B cell (primary cell): ENCODE measurements at regions not wholly inside any gene's neighbourhood (a gene's known extent, or its start where the extent isn't known, plus 50 kb on each side); places are given as distances from the start of the nearest gene placed in this dataset.

ENCODE experiments used
- ATAC-seq: fragments of 200-7000 bp; cut with Tn5 transposase; one replicate; pipeline ENCODE4 v1.10.0; 2021; ENCODE audit warnings: low read depth, mild to moderate bottlenecking, moderate number of reproducible peaks, moderate library complexity
- CTCF ChIA-PET: fragments of 350-600 bp; sonication (Branson Sonifier 250); formaldehyde crosslinking; loops from one replicate; lab custom pipeline; 2021; ENCODE audit warnings: antibody characterized with exemption, inconsistent platforms; lab: Charles Lee
- POLR2A ChIA-PET: fragments of 350-600 bp; sonication (Branson Sonifier 250); formaldehyde crosslinking; loops from one replicate; lab custom pipeline; 2021; ENCODE audit warnings: antibody characterized with exemption; lab: Charles Lee
- DNase-seq: peaks from one replicate; pipeline ENCODE4 v3.0.0; 2013
- H2AFZ ChIP-seq: 2 replicates; pipeline ENCODE4 v1.6.1; 2012; ENCODE audit warnings: mild to moderate bottlenecking, low read depth, low read length; ENCODE audit not compliant: insufficient read depth, poor library complexity, severe bottlenecking
- H3K27ac ChIP-seq, 2 donors: 1 replicate in 1 of 2; 2 replicates in 1 of 2; pipeline ENCODE4 v1.5.1; 2012 to 2013; ENCODE audit warnings: low read length in 2 of 2, mild to moderate bottlenecking in 2 of 2, moderate library complexity in 1 of 2
- H3K27me3 ChIP-seq, 4 experiments: fragments of 200-600 bp in 1 of 4; sonication (generic) in 1 of 4; replicated peaks in 1 of 4; 1 replicate in 2 of 4; 2 replicates in 2 of 4; pipeline versions ENCODE4 v1.6.1 to v1.7.0; 2013 to 2016; ENCODE audit warnings: low read length in 3 of 4, mild to moderate bottlenecking in 2 of 4, mixed read lengths in 1 of 4, moderate library complexity in 1 of 4; ENCODE audit not compliant: insufficient read depth in 4 of 4, control insufficient read depth in 3 of 4; ENCODE audit errors: control extremely low read depth in 1 of 4
- H3K36me3 ChIP-seq, 2 experiments: replicated peaks in 1 of 2; 1 replicate in 1 of 2; 2 replicates in 1 of 2; pipeline versions ENCODE4 v1.6.1 to v1.7.1; 2013; ENCODE audit warnings: low read length in 1 of 2; ENCODE audit not compliant: insufficient read depth in 2 of 2, control insufficient read depth in 1 of 2; ENCODE audit errors: control extremely low read depth in 1 of 2, extremely low read depth in 1 of 2
- H3K4me1 ChIP-seq, 2 donors: fragments of 200-600 bp in 1 of 2; sonication (generic) in 1 of 2; 1 replicate in 1 of 2; 2 replicates in 1 of 2; pipeline versions ENCODE4 v1.5.1 to v1.6.1; 2013 to 2017; ENCODE audit warnings: low read length in 2 of 2; ENCODE audit not compliant: control insufficient read depth in 2 of 2, insufficient read depth in 2 of 2
- H3K4me2 ChIP-seq: replicated peaks from 2 replicates; pipeline ENCODE3; 2012; ENCODE audit warnings: mild to moderate bottlenecking, low read depth, low read length; ENCODE audit not compliant: poor library complexity, severe bottlenecking
- H3K4me3 ChIP-seq, 5 experiments: fragments of 200-600 bp in 1 of 5; sonication (generic) in 1 of 5; 1 replicate in 3 of 5; 2 replicates in 2 of 5; pipeline versions ENCODE4 v1.5.1 to v1.7.0; 2011 to 2016; ENCODE audit warnings: low read length in 4 of 5, mild to moderate bottlenecking in 4 of 5, low read depth in 2 of 5, control low read depth in 1 of 5, moderate library complexity in 1 of 5; ENCODE audit not compliant: insufficient read depth in 1 of 5; ENCODE audit errors: control extremely low read depth in 1 of 5, extremely low read depth in 1 of 5
- H3K79me2 ChIP-seq: fragments of 200-600 bp; sonication (generic); one replicate; pipeline ENCODE4 v1.6.0; 2016; ENCODE audit warnings: low read length; ENCODE audit not compliant: control insufficient read depth, insufficient read depth
- H3K9ac ChIP-seq: fragments of 200-600 bp; sonication (generic); 2 replicates; pipeline ENCODE4 v1.6.1; 2017; ENCODE audit warnings: mild to moderate bottlenecking, low read length, moderate library complexity
- H3K9me3 ChIP-seq, 3 donors: one replicate each; pipeline versions ENCODE4 v1.6.1 to v1.7.1; 2013; ENCODE audit warnings: low read length in 2 of 3; ENCODE audit not compliant: control insufficient read depth in 2 of 3, insufficient read depth in 1 of 3; ENCODE audit errors: control extremely low read depth in 1 of 3
- H4K20me1 ChIP-seq: 2 replicates; pipeline ENCODE4 v1.6.0; 2012; ENCODE audit warnings: mild to moderate bottlenecking, low read length; ENCODE audit not compliant: insufficient read depth, control insufficient read depth, poor library complexity, severe bottlenecking
- H3K27ac Mint-ChIP-seq: one replicate; pipeline ENCODE4 v1.8.0; 2021; ENCODE audit warnings: mixed read lengths
- H3K27me3 Mint-ChIP-seq: one replicate; pipeline ENCODE4 v1.8.0; 2021; ENCODE audit warnings: mixed read lengths
- H3K4me1 Mint-ChIP-seq: one replicate; pipeline ENCODE4 v1.8.0; 2021; ENCODE audit warnings: mixed read lengths
- H3K4me3 Mint-ChIP-seq: one replicate; pipeline ENCODE4 v1.8.0; 2021; ENCODE audit warnings: mixed read lengths
- H3K9me3 Mint-ChIP-seq: one replicate; pipeline ENCODE4 v1.8.0; 2022; ENCODE audit warnings: mixed read lengths; ENCODE audit not compliant: insufficient read depth
- CTCF ChIP-seq: fragments of 200-600 bp; IDR thresholded peaks from one replicate; pipeline ENCODE4 v1.8.0; 2022; ENCODE audit warnings: antibody characterized with exemption, mild to moderate bottlenecking
- EZH2 ChIP-seq: IDR thresholded peaks from 2 replicates; pipeline ENCODE4 v1.6.1; 2012; ENCODE audit warnings: borderline replicate concordance, low read depth, mild to moderate bottlenecking, moderate library complexity, low read length; ENCODE audit not compliant: insufficient read depth, poor library complexity, severe bottlenecking
- WGBS: methylation state at CpG from one replicate; pipeline ENCODE4 v1.1.5; 2013; ENCODE audit warnings: missing lambda C conversion rate; ENCODE audit not compliant: insufficient coverage; 5-methylcytosine and 5-hydroxymethylcytosine counted together
- intact Hi-C: fragments of 100-400 bp; cut with micrococcal nuclease; formaldehyde crosslinking; loops from one replicate; pipeline ENCODE4 v1.10.0; 2022

- H2AFZ ChIP-seq: no peak overlapping the region
- no peaks in the 10 kb centered on the region for H4K20me1 ChIP-seq
- no peaks in the 10 kb centered on the region for H3K4me1 ChIP-seq
- intact Hi-C loops: no loop called here
- Mint-ChIP-seq H3K27me3 (no peaks in the 10 kb centered on the region), H3K27ac (no peak overlapping the region), H3K9me3 (no peaks in the 10 kb centered on the region), H3K4me3 (no peak overlapping the region), H3K4me1 (no peaks in the 10 kb centered on the region)
- no peak overlapping the region for H3K27ac ChIP-seq
- no peaks in the 10 kb centered on the region for H3K9me3 ChIP-seq
- no peak for TF ChIP-seq CTCF
- TF ChIP-seq EZH2: no peak
- ChIA-PET CTCF (no interaction called here), POLR2A (no interaction called here)
- no peaks in the 10 kb centered on the region for H3K79me2 ChIP-seq
- ATAC-seq (no peak), DNase-seq (no peak)
- no peaks in the 10 kb centered on the region for H3K36me3 ChIP-seq
- H3K4me2 ChIP-seq: no peak overlapping the region
- no peak overlapping the region for H3K4me3 ChIP-seq
- no CpG with 5 or more reads among the region's 1 CpG for WGBS
- H3K9ac ChIP-seq: no peak overlapping the region
- H3K27me3 ChIP-seq: no peaks in the 10 kb centered on the region
These were observed 460.9 kb upstream of the KHDRBS2 start for GRCh38 chr6:62746968-62747367.

- Histone ChIP-seq H3K27ac (no peak overlapping the region), H4K20me1 (no peaks in the 10 kb centered on the region), H3K27me3 (no peaks in the 10 kb centered on the region), H3K9ac (no peak overlapping the region), H3K4me3 (no peak overlapping the region), H3K36me3 (no peaks in the 10 kb centered on the region), H2AFZ (no peak overlapping the region), H3K4me1 (no peaks in the 10 kb centered on the region), H3K4me2 (no peak overlapping the region), H3K79me2 (no peaks in the 10 kb centered on the region), H3K9me3 (no peaks in the 10 kb centered on the region)
- ChIA-PET CTCF (no interaction called here), POLR2A (no interaction called here)
- no peaks in the 10 kb centered on the region for H3K27me3 Mint-ChIP-seq
- no peak for ATAC-seq
- no peak for DNase-seq
- H3K27ac Mint-ChIP-seq: no peak overlapping the region
- intact Hi-C loops: no loop called here
- no peaks in the 10 kb centered on the region for H3K9me3 Mint-ChIP-seq
- H3K4me3 Mint-ChIP-seq: no peak overlapping the region
- TF ChIP-seq CTCF (no peak), EZH2 (no peak)
- H3K4me1 Mint-ChIP-seq: no peaks in the 10 kb centered on the region
These were observed 460.1 kb upstream of the KHDRBS2 start for GRCh38 chr6:62746161-62746560.
